B cell (primary cell): ENCODE measurements at regions not wholly inside any gene's neighbourhood (a gene's known extent, or its start where the extent isn't known, plus 50 kb on each side); places are given as distances from the start of the nearest gene placed in this dataset.

ENCODE experiments used
- ATAC-seq: fragments of 200-7000 bp; cut with Tn5 transposase; one replicate; pipeline ENCODE4 v1.10.0; 2021; ENCODE audit warnings: low read depth, mild to moderate bottlenecking, moderate number of reproducible peaks, moderate library complexity
- CTCF ChIA-PET: fragments of 350-600 bp; sonication (Branson Sonifier 250); formaldehyde crosslinking; loops from one replicate; lab custom pipeline; 2021; ENCODE audit warnings: antibody characterized with exemption, inconsistent platforms; lab: Charles Lee
- POLR2A ChIA-PET: fragments of 350-600 bp; sonication (Branson Sonifier 250); formaldehyde crosslinking; loops from one replicate; lab custom pipeline; 2021; ENCODE audit warnings: antibody characterized with exemption; lab: Charles Lee
- DNase-seq: peaks from one replicate; pipeline ENCODE4 v3.0.0; 2013
- H2AFZ ChIP-seq: 2 replicates; pipeline ENCODE4 v1.6.1; 2012; ENCODE audit warnings: mild to moderate bottlenecking, low read depth, low read length; ENCODE audit not compliant: insufficient read depth, poor library complexity, severe bottlenecking
- H3K27ac ChIP-seq, 2 donors: 1 replicate in 1 of 2; 2 replicates in 1 of 2; pipeline ENCODE4 v1.5.1; 2012 to 2013; ENCODE audit warnings: low read length in 2 of 2, mild to moderate bottlenecking in 2 of 2, moderate library complexity in 1 of 2
- H3K27me3 ChIP-seq, 4 experiments: fragments of 200-600 bp in 1 of 4; sonication (generic) in 1 of 4; replicated peaks in 1 of 4; 1 replicate in 2 of 4; 2 replicates in 2 of 4; pipeline versions ENCODE4 v1.6.1 to v1.7.0; 2013 to 2016; ENCODE audit warnings: low read length in 3 of 4, mild to moderate bottlenecking in 2 of 4, mixed read lengths in 1 of 4, moderate library complexity in 1 of 4; ENCODE audit not compliant: insufficient read depth in 4 of 4, control insufficient read depth in 3 of 4; ENCODE audit errors: control extremely low read depth in 1 of 4
- H3K36me3 ChIP-seq, 2 experiments: replicated peaks in 1 of 2; 1 replicate in 1 of 2; 2 replicates in 1 of 2; pipeline versions ENCODE4 v1.6.1 to v1.7.1; 2013; ENCODE audit warnings: low read length in 1 of 2; ENCODE audit not compliant: insufficient read depth in 2 of 2, control insufficient read depth in 1 of 2; ENCODE audit errors: control extremely low read depth in 1 of 2, extremely low read depth in 1 of 2
- H3K4me1 ChIP-seq, 2 donors: fragments of 200-600 bp in 1 of 2; sonication (generic) in 1 of 2; 1 replicate in 1 of 2; 2 replicates in 1 of 2; pipeline versions ENCODE4 v1.5.1 to v1.6.1; 2013 to 2017; ENCODE audit warnings: low read length in 2 of 2; ENCODE audit not compliant: control insufficient read depth in 2 of 2, insufficient read depth in 2 of 2
- H3K4me2 ChIP-seq: replicated peaks from 2 replicates; pipeline ENCODE3; 2012; ENCODE audit warnings: mild to moderate bottlenecking, low read depth, low read length; ENCODE audit not compliant: poor library complexity, severe bottlenecking
- H3K4me3 ChIP-seq, 5 experiments: fragments of 200-600 bp in 1 of 5; sonication (generic) in 1 of 5; 1 replicate in 3 of 5; 2 replicates in 2 of 5; pipeline versions ENCODE4 v1.5.1 to v1.7.0; 2011 to 2016; ENCODE audit warnings: low read length in 4 of 5, mild to moderate bottlenecking in 4 of 5, low read depth in 2 of 5, control low read depth in 1 of 5, moderate library complexity in 1 of 5; ENCODE audit not compliant: insufficient read depth in 1 of 5; ENCODE audit errors: control extremely low read depth in 1 of 5, extremely low read depth in 1 of 5
- H3K79me2 ChIP-seq: fragments of 200-600 bp; sonication (generic); one replicate; pipeline ENCODE4 v1.6.0; 2016; ENCODE audit warnings: low read length; ENCODE audit not compliant: control insufficient read depth, insufficient read depth
- H3K9ac ChIP-seq: fragments of 200-600 bp; sonication (generic); 2 replicates; pipeline ENCODE4 v1.6.1; 2017; ENCODE audit warnings: mild to moderate bottlenecking, low read length, moderate library complexity
- H3K9me3 ChIP-seq, 3 donors: one replicate each; pipeline versions ENCODE4 v1.6.1 to v1.7.1; 2013; ENCODE audit warnings: low read length in 2 of 3; ENCODE audit not compliant: control insufficient read depth in 2 of 3, insufficient read depth in 1 of 3; ENCODE audit errors: control extremely low read depth in 1 of 3
- H4K20me1 ChIP-seq: 2 replicates; pipeline ENCODE4 v1.6.0; 2012; ENCODE audit warnings: mild to moderate bottlenecking, low read length; ENCODE audit not compliant: insufficient read depth, control insufficient read depth, poor library complexity, severe bottlenecking
- H3K27ac Mint-ChIP-seq: one replicate; pipeline ENCODE4 v1.8.0; 2021; ENCODE audit warnings: mixed read lengths
- H3K27me3 Mint-ChIP-seq: one replicate; pipeline ENCODE4 v1.8.0; 2021; ENCODE audit warnings: mixed read lengths
- H3K4me1 Mint-ChIP-seq: one replicate; pipeline ENCODE4 v1.8.0; 2021; ENCODE audit warnings: mixed read lengths
- H3K4me3 Mint-ChIP-seq: one replicate; pipeline ENCODE4 v1.8.0; 2021; ENCODE audit warnings: mixed read lengths
- H3K9me3 Mint-ChIP-seq: one replicate; pipeline ENCODE4 v1.8.0; 2022; ENCODE audit warnings: mixed read lengths; ENCODE audit not compliant: insufficient read depth
- CTCF ChIP-seq: fragments of 200-600 bp; IDR thresholded peaks from one replicate; pipeline ENCODE4 v1.8.0; 2022; ENCODE audit warnings: antibody characterized with exemption, mild to moderate bottlenecking
- EZH2 ChIP-seq: IDR thresholded peaks from 2 replicates; pipeline ENCODE4 v1.6.1; 2012; ENCODE audit warnings: borderline replicate concordance, low read depth, mild to moderate bottlenecking, moderate library complexity, low read length; ENCODE audit not compliant: insufficient read depth, poor library complexity, severe bottlenecking
- WGBS: methylation state at CpG from one replicate; pipeline ENCODE4 v1.1.5; 2013; ENCODE audit warnings: missing lambda C conversion rate; ENCODE audit not compliant: insufficient coverage; 5-methylcytosine and 5-hydroxymethylcytosine counted together
- intact Hi-C: fragments of 100-400 bp; cut with micrococcal nuclease; formaldehyde crosslinking; loops from one replicate; pipeline ENCODE4 v1.10.0; 2022

GRCh38 chr20:59515906-59516209 lies 88.5 kb upstream of the PHACTR3 start:
- H3K4me1 Mint-ChIP-seq, result no peaks in the 10 kb centered on the region
- Histone ChIP-seq H3K9me3 (peaks cover 0 to 8% (median 0%) of the 10 kb centered on the region in 3 donors), H4K20me1 (no peaks in the 10 kb centered on the region), H3K4me2 (no peak overlapping the region), H3K27me3 (peaks cover 0 to 20% (median 4%) of the 10 kb centered on the region in 4 experiments), H2AFZ (no peak overlapping the region), H3K4me3 (no peak overlapping the region), H3K4me1 (no peaks in the 10 kb centered on the region), H3K27ac (no peak overlapping the region), H3K79me2 (no peaks in the 10 kb centered on the region), H3K36me3 (no peaks in the 10 kb centered on the region), H3K9ac (no peak overlapping the region)
- ATAC-seq (no peak), DNase-seq (no peak)
- POLR2A ChIA-PET, result no interaction called here
- H3K27ac Mint-ChIP-seq, result no peak overlapping the region
- no peaks in the 10 kb centered on the region for H3K9me3 Mint-ChIP-seq
- CTCF ChIA-PET, result interaction anchor here (1.2 kb wide), 1 partner anchor 41 kb away, joined by 5 read pairs; no protein-coding TSS in a partner anchor
- H3K4me3 Mint-ChIP-seq, result no peak overlapping the region
- intact Hi-C loops, result no loop called here
- H3K27me3 Mint-ChIP-seq, result peaks cover 58% of the 10 kb centered on the region
- 90% methylated on average over 3 of the region's 3 CpGs for WGBS
- TF ChIP-seq CTCF (no peak), EZH2 (no peak)

- intact Hi-C loops, result no loop called here
- POLR2A ChIA-PET, result no interaction called here
- ATAC-seq (peak; percentile 31), DNase-seq (peak; percentile 48)
- no peak overlapping the region for H3K4me3 Mint-ChIP-seq
- H3K36me3 ChIP-seq, result no peaks in the 10 kb centered on the region
- H3K27ac Mint-ChIP-seq, result no peak overlapping the region
- no peak overlapping the region for H3K4me3 ChIP-seq
- H3K9ac ChIP-seq, result no peak overlapping the region
- H3K4me1 ChIP-seq, result no peaks in the 10 kb centered on the region
- no peak overlapping the region for H3K27ac ChIP-seq
- H3K9me3 ChIP-seq, result peaks cover 0 to 8% (median 0%) of the 10 kb centered on the region in 3 donors
- no peak overlapping the region for H2AFZ ChIP-seq
- no peaks in the 10 kb centered on the region for H3K4me1 Mint-ChIP-seq
- TF ChIP-seq EZH2 (no peak), CTCF (peak; percentile 92)
- 47% methylated on average over 3 of the region's 3 CpGs for WGBS
- no peaks in the 10 kb centered on the region for H3K79me2 ChIP-seq
- H3K27me3 ChIP-seq, result peaks cover 0 to 17% (median 5%) of the 10 kb centered on the region in 4 experiments
- no peaks in the 10 kb centered on the region for H4K20me1 ChIP-seq
- CTCF ChIA-PET, result interaction anchor here (0.7 to 2.3 kb wide), 3 partner anchors 9 to 53 kb away, joined by 3 to 5 read pairs (median 3); no protein-coding TSS in a partner anchor
- no peaks in the 10 kb centered on the region for H3K9me3 Mint-ChIP-seq
- peaks cover 51% of the 10 kb centered on the region for H3K27me3 Mint-ChIP-seq
- no peak overlapping the region for H3K4me2 ChIP-seq
Observed at GRCh38 chr20:59518881-59519706, 85.2 kb upstream of the PHACTR3 start.
